ENCODE measurements at regions not wholly inside any gene's neighbourhood (a gene's known extent, or its start where the extent isn't known, plus 50 kb on each side); places are given as distances from the start of the nearest gene placed in this dataset.

DNA sequence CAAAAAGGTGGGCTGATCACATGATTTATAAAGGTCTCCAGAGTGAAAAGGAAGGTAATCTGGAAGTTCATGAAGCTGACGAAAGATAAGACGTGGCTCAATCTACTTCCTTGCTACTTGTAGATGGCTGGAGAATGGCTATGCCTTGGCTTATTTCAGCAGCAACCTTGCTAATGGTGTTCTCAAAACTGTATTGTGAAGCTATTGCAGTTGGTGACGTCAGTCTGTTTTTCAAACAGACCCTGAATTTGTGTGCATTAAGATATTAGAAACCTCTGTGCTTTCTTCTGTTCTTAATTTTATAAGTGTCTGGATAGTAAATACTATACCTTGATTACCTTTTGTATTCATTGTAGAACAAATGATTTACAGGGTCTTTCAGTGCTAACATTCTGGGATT, 58.3 kb upstream of the C11orf87 start (continued):
- no peak for TF ChIP-seq E2F6 (IDR thresholded peaks at IDR 0.05)
